ENCODE measurements at regions not wholly inside any gene's neighbourhood (a gene's known extent, or its start where the extent isn't known, plus 50 kb on each side); places are given as distances from the start of the nearest gene placed in this dataset.
"Not testable (repeated sequence)": the region's sequence is repeated elsewhere in the genome, so short reads cannot be mapped to it uniquely, and the experiment has no call there.

DNA sequence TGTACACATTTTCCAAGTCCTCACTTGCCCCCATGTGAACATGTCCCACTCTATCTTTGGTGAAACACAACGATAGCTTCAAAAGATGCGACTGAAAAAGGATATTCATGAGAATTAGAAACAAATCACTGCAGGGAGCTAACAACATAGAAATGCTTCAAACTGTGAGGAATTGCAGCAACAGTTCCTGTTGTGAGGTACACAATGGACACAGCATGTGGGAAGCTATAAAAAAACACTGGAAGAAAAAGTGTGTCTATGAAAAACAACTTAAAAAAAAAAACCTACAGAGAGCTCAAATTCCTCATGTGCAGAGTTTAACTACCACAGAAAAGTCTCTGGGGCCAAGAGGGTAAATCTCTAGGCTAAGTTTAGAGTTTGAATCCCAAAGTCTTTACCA, 51.6 kb upstream of the BLTP1 start:
- DNase-seq (ENCODE audit: low read depth) = no peak

DNA sequence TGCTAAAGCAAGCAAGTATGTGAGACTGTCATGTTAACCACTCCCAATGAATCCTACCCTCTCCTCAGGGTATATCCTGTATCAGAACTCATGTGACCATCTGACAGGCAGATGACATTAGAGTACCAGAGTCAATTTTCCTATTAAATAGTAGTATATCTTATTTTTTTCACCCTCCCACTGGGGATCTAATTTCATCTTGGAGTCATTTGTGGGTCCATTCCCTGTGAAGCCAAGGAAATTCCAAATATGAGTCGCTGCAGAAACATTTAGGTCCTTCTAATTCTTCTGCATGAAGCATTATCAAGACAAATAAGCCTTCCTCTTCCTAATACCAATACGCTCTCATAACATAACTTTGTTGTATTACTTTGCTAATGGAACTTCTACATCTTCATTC, 52.2 kb upstream of the BLTP1 start:
- DNase-seq (ENCODE audit: low read depth) = peak; percentile 47

DNA sequence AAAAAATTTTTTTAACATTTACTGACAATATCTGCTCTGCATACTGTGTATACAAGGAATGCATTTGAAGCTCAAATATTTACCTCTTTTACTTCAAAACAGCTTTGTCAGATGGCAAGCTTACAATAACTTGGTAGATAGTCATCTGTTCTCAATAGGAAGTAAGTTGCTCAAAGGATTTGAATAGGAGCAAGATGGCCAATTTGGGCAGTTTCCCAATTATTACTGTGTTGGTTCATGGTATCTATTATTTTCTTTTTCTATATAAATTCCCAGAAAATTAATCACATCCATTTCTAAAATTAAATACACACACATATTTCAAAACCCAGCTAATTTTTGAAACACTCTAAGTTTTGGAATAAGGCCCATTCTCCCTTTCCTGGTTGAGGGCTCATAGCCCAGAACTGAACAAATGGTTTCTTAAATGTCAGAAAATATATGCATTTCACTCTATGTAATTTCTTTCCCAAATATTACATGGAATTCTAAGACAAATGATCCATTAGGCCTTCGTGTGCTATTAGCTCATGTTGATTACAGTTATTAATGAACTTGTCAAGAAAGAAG, 60.2 kb upstream of the BLTP1 start:
- DNase-seq (ENCODE audit: low read depth) = no peak

DNA sequence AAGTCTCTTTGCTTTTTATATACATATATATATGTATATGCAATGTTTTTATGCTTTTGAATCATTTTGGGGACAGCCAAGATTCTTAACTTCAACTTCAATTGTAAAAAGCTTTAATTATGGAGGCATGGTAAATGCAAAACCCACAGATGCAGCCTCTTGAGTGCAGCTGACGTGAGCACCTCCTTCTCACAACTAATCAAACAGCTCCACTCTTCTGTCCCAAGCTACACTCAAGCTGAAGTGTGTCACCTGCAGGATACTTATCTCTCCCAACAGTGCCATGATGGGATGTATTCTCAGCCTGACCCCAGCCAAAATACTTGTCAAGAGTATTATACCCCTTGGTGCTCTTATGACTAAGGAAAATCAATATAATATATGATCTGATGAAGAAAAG, 60.7 kb upstream of the BLTP1 start:
- DNase-seq (ENCODE audit: low read depth) = no peak

DNA sequence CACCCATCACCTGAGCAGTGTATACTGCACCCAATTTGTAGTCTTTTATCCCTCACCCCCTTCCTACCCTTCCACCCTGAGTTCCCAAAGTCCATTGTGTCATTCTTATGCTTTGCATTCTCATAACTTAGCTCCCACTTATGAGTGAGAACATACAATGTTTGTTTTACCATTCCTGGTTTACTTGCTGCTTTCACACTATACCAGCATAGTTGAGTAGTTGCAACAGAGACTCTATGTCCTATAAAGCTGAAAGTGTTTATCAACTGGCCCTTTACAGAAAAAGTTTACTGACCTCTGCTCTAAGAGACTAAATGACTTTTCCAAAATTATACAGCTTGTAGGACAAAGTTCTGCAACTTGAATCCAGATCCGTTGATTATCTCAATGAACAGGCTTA, 61.1 kb upstream of the BLTP1 start:
- DNase-seq (ENCODE audit: low read depth) = no peak

DNA sequence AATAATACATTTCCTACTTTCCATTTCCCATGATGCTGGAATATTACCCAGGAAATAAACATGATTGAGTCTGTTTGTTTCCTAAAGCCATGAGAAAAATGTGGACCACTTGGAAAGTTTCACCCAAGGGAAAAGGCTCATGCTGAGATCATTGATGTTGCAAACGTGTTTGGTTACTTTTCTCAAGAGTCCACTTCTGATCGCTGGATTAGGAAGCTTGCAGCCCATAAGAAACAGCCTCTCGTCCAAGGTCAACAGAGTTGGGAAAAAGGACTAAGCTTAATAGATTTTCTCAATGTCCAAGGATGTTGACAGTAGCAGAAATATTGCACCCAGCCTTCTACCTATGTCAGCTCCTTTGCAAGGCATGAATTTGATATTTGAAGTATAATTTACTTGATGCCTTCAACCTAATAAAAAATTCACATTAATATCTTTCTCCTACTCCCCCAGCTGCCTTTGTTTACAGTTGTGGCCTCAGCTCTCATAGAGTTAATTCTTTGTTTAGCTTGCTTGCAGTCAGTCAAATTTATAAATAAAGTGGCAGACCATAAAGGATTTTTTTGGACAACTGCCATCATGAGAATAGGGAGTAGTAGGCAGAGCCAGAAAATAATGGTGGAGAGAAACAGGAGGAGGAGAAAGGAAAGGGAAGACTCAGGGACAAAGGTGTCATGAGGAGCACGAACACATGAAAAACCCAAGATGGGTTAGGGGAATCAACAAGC, 65.6 kb upstream of the BLTP1 start:
- no peak for DNase-seq (ENCODE audit: low read depth)

DNA sequence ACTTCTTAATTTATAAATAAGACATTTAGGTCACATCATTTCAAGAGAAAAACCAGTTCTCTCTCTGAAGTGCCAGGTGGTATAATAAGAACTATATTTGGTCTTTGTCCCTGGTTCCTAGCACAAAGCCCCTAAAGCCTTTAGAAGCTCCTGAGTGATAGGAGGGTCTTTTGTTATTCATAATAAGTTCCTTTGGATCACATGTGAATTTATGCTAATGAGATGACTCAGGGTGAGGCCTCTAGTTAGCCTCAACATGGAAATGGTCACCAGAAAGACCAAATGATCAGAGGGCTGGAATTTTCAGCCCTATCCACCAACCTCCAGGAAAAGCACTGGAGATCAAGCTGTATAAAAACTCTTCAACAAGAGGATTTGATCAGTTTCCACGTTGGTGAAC, 68.1 kb upstream of the BLTP1 start:
- no peak for DNase-seq (ENCODE audit: low read depth)

DNA sequence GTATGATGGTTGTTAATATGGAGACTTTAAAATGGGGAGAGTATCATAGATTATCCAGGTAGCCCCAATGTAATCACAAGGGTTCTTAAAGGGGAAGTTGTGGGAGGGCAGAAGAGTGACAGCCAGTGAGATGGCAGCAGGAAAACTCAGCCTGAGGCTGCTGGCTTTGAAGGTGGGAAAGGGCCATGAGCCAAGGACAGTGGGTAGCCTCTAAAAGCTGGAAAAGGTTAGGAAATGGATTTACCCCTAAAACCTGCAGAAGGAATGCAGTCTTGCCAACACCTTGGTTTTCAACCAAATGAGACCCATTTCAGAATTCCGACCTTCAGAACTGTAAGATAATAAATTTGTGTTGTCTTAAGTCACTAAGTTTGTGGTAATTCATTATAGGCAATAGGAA, 68.8 kb upstream of the BLTP1 start:
- no peak for DNase-seq (ENCODE audit: low read depth)

DNA sequence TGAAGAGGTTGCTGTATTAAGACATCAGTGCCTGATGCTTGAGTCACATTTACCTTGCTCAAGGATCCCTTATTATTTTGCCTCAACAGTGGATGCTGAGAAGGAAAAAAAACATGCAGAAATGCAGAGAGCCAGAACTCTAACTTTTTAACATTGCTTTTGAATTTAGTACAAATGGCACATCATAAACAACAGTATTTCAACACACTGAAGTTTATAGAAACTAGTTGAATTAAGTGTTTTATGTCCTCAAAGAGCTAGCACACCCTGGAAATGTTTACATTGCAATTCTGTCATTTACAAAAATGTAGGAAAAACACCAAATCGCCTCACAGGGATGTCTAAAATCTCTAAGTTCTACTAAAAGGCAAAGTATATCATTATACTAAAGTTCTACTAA, 69.5 kb upstream of the BLTP1 start:
- no peak for DNase-seq (ENCODE audit: low read depth)

DNA sequence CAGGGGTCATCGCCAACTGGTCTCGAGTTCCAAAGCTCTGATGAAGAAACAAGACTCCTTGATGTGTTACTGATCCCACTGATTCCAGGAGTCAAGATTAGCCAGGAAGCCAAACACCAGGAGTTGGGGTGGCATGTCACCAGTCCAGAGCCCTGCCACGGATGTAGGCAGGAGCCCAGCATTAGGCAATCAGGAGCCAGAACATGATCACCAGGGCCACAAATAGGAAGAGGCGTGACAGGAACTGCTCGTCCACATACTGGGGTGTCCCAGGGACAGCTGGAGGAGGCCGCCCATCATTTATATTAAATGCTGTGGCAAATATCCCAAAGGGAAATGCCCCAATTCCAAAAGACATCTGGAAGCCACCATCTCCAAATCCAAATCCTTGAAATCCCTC, 74.5 kb upstream of the BLTP1 start:
- DNase-seq (ENCODE audit: low read depth) = not testable (repeated sequence)

DNA sequence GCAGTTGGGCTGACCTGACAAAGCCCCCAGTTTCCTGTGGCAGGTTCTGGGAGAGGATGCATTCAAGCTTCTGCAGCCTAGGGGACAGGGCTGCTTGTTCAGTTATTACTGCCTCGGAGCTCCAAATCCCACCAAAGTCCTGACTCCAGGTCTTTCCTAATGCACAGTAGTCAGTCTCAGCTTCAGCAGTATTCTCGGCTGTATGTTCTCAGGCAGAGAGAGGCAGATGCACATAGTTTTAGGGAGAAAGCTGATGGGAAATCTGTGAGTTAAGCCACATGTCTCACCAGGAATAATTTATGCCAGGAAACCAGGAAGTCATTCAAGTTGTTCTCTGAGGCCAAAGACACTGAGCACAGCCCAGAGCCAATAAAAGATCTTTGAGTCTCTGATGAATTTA, 75.3 kb upstream of the BLTP1 start:
- DNase-seq (ENCODE audit: low read depth) = not testable (repeated sequence)

DNA sequence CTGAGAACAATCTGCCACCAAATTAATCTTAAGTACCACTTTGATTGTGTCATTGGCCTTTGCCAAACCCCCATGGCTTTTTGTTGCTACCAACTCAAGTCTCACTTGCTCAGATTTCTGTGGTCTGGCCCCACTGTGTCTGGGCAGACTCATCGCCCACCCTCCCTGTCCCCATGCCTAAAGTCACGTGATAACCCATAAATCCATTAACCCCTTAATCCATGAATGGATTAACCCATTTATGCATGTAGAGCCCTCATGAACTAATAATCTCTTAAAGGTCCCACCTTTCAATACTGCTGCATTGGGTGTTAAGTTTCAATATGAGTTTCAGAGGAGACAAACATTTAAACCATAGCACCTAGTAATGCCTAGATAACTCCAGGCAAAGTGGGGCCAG, 78.5 kb upstream of the BLTP1 start:
- DNase-seq (ENCODE audit: low read depth) = no peak

DNA sequence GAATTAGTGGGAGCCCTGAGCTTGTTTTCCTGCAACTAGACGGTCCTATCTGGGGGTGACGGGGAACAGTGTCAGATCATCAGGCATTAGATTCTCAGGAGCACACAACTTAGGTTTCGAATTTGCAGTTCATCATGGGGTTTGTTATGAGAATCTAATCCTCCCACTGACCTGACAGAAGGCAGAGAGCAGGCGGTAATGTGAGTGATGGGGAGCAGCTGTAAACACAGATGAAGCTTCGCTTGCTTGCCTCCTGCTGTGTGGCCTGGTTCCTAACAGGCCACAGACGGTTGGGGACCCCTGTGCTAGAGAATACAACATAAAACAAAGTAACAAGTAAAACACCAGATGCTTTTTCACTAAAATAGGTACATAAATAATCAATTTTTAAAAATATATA, 86.2 kb upstream of the BLTP1 start:
- DNase-seq (ENCODE audit: low read depth) = no peak

DNA sequence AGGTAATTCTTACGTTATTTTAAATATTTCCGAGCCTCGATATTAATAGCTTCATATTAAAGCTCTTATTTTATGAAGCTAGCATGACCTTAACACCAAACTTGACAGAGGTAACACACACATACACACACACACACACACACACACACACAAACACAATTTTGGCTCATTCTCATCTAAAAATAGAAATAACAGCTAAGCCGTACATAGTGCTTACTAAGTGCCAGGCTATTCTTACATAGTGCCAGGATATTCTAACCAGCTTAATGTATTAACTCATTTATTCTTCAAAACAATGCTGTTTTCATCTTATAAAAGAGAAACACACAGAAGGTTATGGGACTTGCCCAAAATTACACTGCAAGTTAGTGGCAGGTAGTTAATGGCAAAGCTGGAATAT, 87.0 kb upstream of the BLTP1 start:
- DNase-seq (ENCODE audit: low read depth) = no peak

DNA sequence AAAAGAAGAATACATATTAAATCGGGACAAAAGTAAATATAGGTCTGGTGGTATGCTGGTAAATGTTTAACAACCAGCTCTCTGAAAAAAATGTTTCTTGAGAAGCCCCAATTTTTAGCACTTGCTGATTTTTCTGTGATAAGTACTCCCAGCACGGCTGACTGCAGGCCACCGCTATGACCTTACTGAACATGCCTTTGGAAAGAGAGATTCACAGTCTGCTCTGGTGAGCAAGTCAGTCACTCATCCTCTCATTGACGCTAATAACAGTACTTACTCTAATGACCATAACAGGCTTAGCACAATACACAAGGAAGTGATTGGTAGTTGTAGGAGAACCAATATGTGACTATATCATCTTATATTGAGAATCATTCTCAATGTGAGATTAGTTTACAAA, 98.9 kb upstream of the BLTP1 start:
- DNase-seq (ENCODE audit: low read depth) = no peak

DNA sequence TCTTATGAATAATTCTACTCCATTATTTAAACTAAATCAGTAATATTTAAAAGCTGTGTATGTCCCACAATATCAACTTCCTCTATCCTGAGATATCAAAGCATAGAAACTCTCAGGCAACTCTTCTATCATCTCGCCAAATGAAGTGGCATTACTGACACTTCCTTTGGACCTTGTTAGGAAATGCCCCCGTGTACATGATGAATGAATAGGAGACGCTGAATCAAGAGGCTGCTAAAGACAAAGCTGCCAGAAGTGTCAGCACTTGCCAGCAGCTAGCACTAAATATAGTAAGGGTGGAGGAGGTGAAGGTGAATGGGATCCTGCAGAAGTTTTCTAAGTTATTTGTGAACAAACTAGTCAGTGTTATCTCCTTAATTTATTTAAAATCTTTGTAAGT, 99.5 kb upstream of the BLTP1 start:
- no peak for DNase-seq (ENCODE audit: low read depth)

DNA sequence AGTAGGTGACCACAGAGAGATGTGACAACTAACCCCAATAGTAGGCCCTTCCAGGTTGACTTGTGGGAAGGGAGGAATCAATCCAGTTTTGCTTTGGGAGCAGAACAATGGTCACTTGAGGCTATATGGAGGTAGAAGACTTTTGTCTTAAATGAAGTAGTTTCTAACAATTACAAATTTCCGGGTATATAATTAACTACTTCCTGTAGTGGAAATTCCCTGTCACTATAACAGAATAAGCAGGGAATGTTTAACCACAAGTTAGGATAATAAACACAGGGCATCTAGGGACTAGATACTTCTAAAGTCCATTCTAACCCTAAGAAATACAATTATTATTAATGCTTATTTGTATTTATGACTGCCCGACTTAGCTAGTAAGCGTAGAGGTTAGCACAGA, 99.0 kb upstream of the TRPC3 start:
- DNase-seq (ENCODE audit: low read depth) = no peak

DNA sequence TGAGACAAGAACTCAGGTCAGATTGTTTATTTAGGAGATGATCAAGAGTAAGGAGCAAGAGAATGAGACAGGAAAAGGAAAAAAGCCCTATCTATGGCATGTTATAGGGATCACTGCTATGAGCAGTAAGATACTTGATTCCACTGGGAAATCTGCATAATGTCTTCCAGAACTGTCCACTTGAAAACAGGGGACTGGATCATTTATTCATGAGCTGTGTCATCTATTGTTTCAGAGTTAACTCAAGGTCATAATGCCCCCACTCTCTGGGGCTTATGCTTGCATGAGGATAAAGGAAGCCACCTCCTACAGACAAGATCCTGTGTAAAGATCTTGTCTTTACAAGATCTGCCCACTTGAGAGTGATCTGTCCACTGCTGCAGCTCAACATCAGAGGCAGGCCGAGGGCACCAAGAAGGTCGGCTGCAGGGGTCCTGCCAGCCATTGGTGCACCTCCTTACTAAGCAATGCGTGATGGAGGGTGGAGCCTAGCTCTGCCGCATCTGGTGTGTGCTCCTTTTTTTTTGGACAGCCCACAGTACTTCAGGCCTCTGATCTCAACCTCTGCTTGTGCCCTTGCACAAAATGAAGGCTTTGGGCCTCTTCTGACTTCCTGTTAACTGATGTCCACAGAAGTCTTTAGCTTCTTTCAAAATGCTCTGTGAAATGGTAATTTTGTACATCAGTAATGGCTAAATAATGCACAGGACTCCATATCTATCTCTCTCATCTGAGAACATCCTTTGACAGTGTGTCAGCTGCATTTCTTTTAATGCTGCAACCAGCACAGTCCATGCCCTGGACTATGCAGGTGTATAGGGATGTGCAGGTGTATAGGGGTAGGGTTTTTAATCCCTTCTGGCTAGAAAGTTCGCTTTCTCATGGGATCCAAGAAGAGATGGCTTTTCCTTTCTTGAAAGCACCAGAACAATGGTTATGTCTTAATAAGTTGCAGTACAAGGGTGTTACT, 95.9 kb upstream of the TRPC3 start:
- no peak for DNase-seq (ENCODE audit: low read depth)

DNA sequence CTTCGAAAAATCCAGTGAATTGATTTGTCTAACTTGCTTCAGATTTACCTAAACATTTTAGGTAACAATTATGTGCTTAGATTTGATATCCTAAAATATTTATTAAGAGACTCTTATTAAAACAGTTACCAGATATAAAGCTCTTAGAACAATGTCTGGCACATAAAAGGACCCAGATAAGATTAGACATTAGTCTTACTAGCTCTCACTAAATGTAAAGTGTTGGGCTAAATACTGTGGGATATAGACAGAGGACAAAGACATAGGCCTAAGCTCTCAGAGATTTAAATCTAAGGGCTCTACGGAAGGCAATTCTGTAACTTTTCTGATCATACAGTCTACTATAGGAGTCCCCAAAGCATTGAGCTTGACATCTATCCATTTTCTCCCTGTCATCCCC, 94.4 kb upstream of the TRPC3 start:
- no peak for DNase-seq (ENCODE audit: low read depth)

DNA sequence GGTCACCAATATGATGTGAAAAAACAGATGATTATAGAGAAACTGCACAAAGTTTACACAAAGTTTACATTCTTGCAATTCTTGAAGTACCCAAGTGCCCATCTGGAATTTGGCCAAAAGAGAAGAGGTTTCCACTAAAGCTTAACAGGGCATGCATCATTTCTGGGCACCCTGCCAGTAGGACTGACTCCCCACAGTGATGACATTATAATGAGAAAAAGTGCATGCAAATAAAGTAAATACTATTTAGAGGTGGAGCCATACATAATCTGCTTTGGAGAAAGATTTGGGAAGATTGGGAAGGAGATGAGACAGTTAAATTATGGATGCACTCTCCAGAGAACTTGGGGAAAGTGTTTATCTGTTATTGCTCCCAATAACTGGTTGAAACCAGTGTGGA, 93.7 kb upstream of the TRPC3 start:
- DNase-seq (ENCODE audit: low read depth) = peak; percentile 99

DNA sequence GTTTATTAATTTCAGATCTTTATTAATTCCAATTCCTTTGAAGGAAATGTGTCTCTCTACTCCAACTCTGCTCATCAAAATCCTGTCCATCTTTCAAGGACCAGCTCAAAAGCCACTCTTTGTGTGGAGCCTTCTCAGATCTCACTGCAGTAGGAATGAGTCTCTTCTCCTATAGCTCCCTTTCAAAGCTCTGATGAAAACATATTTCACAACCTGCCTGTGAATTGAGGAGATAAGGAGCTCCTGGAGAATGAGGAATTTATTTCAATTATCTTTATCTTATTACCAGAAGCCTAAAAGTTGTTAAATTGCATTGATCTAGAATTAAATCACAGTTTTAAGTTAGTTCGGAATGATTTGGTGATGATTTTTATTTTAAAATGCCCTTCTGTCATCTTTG, 92.6 kb upstream of the TRPC3 start:
- DNase-seq (ENCODE audit: low read depth) = no peak

DNA sequence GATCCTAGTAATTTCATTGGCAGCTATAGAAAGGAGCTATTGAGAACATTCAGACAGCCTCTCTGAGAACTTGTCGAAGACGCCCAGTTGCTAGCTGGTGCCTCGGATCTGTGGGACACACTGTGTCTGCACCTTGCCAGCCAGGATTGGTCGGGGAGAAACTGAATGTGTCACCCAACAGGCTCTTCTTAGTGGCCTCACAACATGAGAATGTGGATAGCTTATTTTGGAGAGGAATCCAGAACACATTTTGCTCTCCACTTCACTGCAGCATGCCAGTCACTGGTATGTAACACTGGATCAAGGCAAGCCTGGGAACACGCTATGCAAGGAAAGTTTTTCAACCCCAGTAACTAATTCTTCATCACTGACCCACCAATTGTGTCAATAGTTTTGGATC, 89.5 kb upstream of the TRPC3 start:
- no peak for DNase-seq (ENCODE audit: low read depth)

DNA sequence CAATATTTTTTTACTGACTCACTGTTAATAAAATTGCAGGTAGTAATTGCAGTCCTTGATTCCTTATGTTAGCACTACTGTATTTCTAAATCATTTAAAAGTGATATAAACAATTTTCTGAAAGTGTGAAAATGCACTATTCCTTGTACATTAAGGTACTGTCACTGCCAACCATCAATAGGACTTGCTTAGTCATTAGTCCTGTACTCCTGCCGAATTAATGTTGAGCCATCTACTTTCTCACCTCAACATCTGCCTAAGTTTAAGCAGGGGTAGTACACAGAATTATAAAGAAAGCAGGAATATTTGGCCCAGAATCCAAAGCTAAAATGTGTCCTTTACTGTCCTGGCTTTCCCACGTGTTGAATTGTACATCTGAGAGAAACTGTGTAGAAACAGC, 87.0 kb upstream of the TRPC3 start:
- DNase-seq (ENCODE audit: low read depth) = no peak
